ENCODE measurements at regions not wholly inside any gene's neighbourhood (a gene's known extent, or its start where the extent isn't known, plus 50 kb on each side); places are given as distances from the start of the nearest gene placed in this dataset.

GRCh38 chr18:43961722-43962121 lies 684.4 kb upstream of the SYT4 start:
- TF ChIP-seq EP300 (IDR thresholded peaks at IDR 0.05; ENCODE audit: low read depth) (no peak), POLR2AphosphoS5 (IDR thresholded peaks at IDR 0.05) (no peak)

Measured in transverse colon (tissue), 3 donors.